ENCODE measurements at regions not wholly inside any gene's neighbourhood (a gene's known extent, or its start where the extent isn't known, plus 50 kb on each side); places are given as distances from the start of the nearest gene placed in this dataset.
A peak's percentile ranks its signal among the peaks of the same experiment; 100 is the strongest.
"Not testable (repeated sequence)": the region's sequence is repeated elsewhere in the genome, so short reads cannot be mapped to it uniquely, and the experiment has no call there.

- no peak for DNase-seq
Observed at GRCh38 chr9:29203244-29203930, 1630.1 kb upstream of the C9orf72 start.

DNA sequence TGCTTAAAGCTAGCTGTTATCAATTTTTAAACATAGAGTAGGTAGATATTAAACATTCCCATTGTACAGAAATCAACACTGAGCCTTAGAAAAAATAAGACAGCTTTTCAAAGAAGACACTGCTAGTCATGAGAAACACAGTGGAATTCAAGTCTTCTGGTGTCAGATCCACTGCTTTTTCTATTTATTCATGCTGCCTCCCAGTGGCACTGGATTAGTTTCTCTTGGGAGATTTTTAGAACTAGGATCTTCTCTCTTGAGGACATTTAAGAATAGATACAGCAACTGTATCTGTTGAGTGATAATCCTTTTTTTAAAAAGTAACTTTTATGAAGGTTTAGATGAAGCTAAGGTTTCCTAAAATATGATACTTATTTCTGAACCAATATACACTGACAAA, 1635.4 kb upstream of the C9orf72 start:
- DNase-seq: peak; percentile 1 to 52

DNA sequence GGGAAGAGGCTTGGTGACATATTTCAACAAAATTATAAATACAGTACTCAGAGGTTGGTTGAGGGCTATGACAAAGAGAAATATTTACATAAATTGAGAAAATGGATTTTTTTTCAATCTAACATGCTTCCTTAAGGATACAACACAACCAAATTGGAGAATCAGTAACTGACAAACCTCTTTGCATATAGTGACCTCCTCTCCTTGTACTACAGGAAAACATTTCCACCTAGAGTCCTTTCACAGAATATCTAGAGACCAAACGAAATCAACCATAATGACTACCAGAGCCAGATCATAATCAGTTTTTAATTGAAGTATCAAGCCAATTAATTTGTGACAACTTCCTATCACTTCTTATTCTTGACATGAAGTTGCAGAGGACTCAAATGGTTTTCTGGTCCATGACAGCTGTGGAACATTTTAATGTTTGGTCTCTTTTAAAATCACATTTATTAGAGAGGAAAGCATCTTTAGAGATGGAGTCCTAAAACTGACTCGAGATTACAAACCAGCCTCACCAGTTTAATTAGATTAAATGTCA, 1636.5 kb upstream of the C9orf72 start:
- peak in 1 of 2 experiments; percentile 17 for DNase-seq

GRCh38 chr9:29211003-29211579, 1637.8 kb upstream of the C9orf72 start:
- DNase-seq: peak in 1 of 2 experiments; percentile 52

- peak; percentile 51 to 63 for DNase-seq
Observed at GRCh38 chr9:29211580-29212396, 1638.5 kb upstream of the C9orf72 start.

GRCh38 chr9:29212397-29213387, 1639.4 kb upstream of the C9orf72 start:
- DNase-seq: peak; percentile 46 to 78

DNA sequence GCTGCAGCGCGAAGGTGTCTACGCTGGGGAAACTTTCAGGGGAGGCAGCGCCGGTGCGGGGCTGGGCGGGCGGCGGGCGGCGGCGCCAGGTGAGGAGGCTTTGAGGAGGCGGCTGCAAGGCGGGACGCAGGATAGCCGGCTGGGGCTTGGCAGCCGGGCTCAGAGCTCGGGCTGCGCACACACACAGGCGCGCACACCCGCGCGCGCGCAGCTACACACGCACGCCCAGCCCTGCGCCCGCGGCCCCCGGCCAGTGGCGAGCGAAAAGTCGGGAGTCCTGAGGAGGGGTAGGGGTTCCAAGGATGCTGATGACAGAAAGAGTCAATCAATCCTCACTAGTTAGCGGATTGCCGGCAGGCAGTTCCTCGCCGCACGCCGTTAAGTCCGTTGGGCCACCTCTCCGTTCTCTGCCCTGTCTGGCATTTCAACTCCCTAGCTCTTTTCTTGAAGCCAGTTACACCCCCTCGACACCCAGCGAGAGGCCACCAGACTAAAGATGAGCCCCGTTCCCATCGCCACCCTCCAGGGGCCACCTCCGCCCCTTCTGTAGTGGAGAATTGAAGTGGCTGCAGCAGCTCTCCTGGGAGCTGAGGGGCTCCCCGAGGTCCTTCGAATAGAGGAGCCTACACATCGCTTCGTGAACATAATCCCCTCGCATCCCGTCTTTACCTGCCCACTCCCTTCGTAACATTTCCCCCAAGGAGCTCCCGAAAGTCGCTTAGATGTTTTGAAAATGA, 1640.3 kb upstream of the C9orf72 start, which contains the start of gene LINGO2:
TSS of gene LINGO2 (minus strand) at position 185 of the 737 bp plus-strand sequence.
- peak; percentile 77 to 83 for DNase-seq

GRCh38 chr9:29214154-29214689, 1640.9 kb upstream of the C9orf72 start:
- peak; percentile 88 to 90 for DNase-seq

GRCh38 chr9:29214690-29215253, 1641.5 kb upstream of the C9orf72 start:
- DNase-seq: peak; percentile 33 to 61

- DNase-seq: no peak
Observed at GRCh38 chr9:29217966-29218365, 1644.7 kb upstream of the C9orf72 start.

DNA sequence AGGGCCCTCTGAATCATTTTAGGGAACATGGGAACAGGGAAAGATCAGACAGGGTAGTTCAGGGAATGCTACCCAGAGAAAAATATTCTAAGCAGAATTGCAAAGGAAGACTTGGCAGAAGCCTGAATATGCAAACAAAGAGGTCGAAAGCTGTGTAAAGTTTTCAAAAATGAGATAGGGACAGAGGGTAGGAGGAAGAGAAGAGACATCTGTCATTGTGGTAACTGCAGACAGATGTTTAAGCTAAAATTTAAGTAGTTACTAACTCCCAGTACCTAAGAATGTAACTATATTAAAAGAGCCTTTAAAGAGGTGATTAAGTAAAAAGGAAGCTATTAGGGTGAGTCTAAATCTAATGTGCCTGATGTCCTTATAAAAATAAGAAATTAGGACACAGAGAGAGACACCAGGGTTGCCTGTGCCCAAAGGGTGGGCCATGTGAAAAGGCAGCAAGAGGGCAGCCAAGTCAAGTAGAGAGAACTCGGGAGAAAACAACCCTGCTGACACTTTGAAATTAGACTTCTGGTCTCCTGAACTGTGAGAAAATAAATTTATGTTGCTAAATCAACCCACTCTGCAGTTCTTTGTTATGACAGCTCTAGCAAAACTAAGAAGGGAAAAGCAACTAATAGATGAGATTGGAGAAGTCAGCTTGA, 1647.4 kb upstream of the C9orf72 start:
- DNase-seq: peak; percentile 7 to 30

- no peak for DNase-seq
Observed at GRCh38 chr9:29228558-29228957, 1655.3 kb upstream of the C9orf72 start.

GRCh38 chr9:29230931-29231330, 1657.7 kb upstream of the C9orf72 start:
- no peak for DNase-seq

GRCh38 chr9:29233193-29233592, 1659.9 kb upstream of the C9orf72 start:
- DNase-seq: no peak

DNA sequence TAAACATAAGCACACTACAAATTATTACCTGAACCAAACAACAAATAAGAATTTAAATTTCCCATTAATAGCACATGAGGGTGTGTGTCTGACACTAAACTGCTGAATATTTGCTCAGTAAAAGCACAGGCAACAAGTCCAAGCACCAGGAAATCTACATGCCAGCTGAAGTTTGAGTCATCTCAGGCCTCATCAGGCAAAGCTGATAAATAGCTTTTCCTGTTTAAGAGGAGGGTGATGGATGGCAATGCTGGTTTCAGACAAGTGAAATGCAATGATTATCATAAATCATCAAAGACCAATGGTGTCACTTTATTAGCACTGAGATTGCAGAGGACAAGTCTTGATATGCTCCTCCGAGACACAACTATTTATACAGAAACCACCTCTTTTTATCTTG, 1668.0 kb upstream of the C9orf72 start:
- DNase-seq: no peak

- DNase-seq: no peak
Observed at GRCh38 chr9:29245351-29245750, 1672.1 kb upstream of the C9orf72 start.

- DNase-seq: not testable (repeated sequence)
Observed at GRCh38 chr9:29270400-29270799, 1697.1 kb upstream of the C9orf72 start.

GRCh38 chr9:29282121-29282520, 1708.8 kb upstream of the C9orf72 start:
- no peak for DNase-seq

DNA sequence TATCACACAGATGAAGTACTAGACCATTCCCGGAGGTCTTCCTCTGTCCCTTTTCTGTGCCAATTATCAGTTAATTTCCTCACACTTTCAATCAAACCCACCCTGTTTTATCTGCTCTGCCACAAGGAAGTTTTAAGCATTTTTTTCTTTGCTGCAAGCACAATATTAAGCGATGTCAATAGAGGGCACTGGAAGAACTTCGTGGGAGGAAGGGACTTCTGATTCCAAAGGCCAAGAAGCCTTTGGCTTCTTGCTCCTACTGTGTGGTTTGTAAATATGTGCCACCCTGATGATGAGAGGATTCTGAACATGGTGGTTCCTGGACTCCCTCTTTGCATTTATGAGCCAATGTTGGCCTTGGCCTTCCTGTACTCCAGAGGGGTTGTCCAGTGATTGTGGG, 1712.5 kb upstream of the C9orf72 start:
- DNase-seq: peak in 1 of 2 experiments; percentile 41

DNA sequence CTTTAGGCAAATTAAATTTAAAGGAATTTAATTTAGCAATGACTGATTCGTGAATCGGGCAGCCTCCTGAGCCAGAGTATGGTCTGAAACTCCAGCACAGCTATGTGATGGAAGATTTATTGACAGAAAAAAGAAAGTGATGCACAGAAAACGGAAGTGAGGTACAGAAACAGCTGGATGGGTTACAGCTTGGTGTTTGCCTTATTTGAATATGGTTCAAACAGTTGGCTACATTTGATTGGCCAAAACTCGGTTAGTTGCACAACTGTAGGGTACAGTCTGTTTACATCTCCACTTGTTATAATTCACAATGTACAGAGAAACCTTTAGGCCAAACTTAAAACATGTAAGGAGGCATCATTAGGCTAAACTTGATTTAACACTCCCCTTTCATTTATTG, 1716.1 kb upstream of the C9orf72 start:
- no peak for DNase-seq
